ENCODE measurements at regions not wholly inside any gene's neighbourhood (a gene's known extent, or its start where the extent isn't known, plus 50 kb on each side); places are given as distances from the start of the nearest gene placed in this dataset.

DNA sequence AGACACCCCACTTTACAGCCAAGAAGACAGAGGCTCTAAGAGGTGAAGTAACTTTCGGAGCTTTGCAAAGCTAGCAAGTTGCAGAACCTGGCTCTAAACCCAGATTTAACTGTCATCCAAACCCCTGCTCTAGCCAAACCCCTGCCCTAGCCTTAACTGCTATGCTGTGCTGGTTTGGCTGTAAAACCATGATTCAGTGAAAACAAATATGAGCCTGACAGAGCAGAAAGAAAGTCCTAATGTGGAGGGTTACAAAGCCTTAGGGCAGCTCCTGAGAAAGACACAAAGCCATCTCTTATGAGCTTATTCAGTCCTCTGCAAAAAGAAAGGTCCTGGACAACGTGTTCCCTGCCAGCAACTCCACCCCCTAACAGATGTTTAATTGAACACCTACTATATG lies 172.8 kb downstream of the KATNAL1 start:
- H3K36me3 ChIP-seq, result no peaks in the 10 kb centered on the region
- no peak overlapping the region for H3K4me3 ChIP-seq
- H3K4me1 ChIP-seq (ENCODE audit: low read depth), result no peaks in the 10 kb centered on the region
- TF ChIP-seq CTCF (IDR thresholded peaks at IDR 0.05; ENCODE audit: low read depth, low read length), result no peak
- no peaks in the 10 kb centered on the region for H3K9me3 ChIP-seq (ENCODE audit: low read depth)
- no peak for DNase-seq (ENCODE audit: low read depth in 1 of 2, low spot score in 1 of 2)
- no peaks in the 10 kb centered on the region for H3K27me3 ChIP-seq
- no peak overlapping the region for H3K27ac ChIP-seq

- Histone ChIP-seq H3K4me3 (no peak overlapping the region), H3K27me3 (no peaks in the 10 kb centered on the region), H3K36me3 (no peaks in the 10 kb centered on the region), H3K27ac (no peak overlapping the region), H3K4me1 (ENCODE audit: low read depth) (no peaks in the 10 kb centered on the region), H3K9me3 (ENCODE audit: low read depth) (no peaks in the 10 kb centered on the region)
- TF ChIP-seq CTCF (IDR thresholded peaks at IDR 0.05; ENCODE audit: low read depth, low read length), result no peak
- DNase-seq (ENCODE audit: low read depth in 1 of 2, low spot score in 1 of 2), result no peak
Observed at GRCh38 chr13:30133996-30134395, 173.4 kb downstream of the KATNAL1 start.

DNA sequence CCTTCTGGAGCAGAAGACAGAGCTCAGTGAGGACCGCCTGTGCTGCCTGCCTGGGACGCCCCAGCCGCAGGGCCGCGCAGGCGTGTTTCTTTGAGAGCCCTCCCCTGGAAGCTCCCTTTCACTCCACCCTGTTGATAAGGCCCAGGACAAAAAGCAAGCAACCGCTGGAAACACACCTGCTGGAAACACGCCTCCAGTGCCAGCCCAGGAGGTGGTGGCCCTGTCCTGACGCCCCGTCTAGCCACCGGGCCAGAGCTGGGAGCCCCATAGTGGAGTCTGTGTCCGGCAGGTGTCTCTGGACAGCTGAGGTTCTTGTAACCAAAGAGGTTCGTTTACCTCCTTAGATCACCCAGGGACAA lies 173.8 kb downstream of the KATNAL1 start:
- Histone ChIP-seq H3K27me3 (no peaks in the 10 kb centered on the region), H3K27ac (no peak overlapping the region), H3K4me1 (ENCODE audit: low read depth) (no peaks in the 10 kb centered on the region), H3K9me3 (ENCODE audit: low read depth) (no peaks in the 10 kb centered on the region), H3K36me3 (no peaks in the 10 kb centered on the region), H3K4me3 (no peak overlapping the region)
- TF ChIP-seq CTCF (IDR thresholded peaks at IDR 0.05; ENCODE audit: low read depth, low read length), result no peak
- no peak for DNase-seq (ENCODE audit: low read depth in 1 of 2, low spot score in 1 of 2)

DNA sequence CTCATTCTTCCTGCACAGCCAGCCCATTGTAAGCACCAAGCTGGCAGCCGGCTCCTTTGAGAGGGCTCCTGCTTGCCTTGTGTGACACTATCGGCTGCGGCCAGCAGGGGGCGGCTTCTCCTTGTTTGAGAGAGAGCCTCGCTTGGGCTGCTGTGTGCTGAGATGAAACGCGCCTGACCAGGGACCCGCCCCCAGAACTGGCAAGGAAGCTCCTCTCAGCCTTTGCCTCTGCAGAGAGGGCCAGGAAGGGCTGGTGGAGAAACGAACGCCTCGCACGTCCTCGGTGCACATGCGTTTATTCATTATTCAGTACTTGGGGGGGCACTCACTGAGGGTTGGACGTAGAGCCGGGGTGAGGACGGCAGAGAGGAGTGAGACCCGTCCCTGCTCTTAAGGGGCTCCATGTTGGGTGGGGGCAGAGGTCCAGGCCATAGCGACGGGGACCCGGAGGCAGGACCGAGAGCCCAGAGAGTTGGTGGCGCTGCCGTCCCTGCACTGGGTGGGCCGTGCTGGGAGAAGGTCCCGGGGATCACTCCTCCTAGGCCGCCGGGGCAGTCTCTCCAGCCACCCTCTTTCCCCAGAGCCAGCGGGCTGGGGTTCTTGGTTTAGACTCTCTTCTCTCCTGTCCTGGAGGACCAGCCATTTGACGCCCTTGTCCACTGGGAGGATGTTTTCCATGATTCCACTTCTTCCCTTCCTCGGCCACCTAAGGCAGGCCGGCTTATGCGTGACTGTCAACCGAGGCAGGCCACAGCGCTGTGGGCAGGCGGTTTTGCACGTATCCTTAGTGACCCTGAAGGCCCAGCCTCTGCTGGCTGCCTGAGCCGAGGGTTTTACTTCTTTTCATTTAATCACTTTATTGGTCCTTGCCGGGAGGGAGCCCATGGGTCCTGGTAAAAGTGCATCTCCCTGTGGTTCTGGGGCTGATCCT lies 174.5 kb downstream of the KATNAL1 start:
- no peaks in the 10 kb centered on the region for H3K27me3 ChIP-seq
- no peak overlapping the region for H3K4me3 ChIP-seq
- H3K9me3 ChIP-seq (ENCODE audit: low read depth), result no peaks in the 10 kb centered on the region
- peaks cover 4% of the 10 kb centered on the region for H3K4me1 ChIP-seq (ENCODE audit: low read depth)
- no peak overlapping the region for H3K27ac ChIP-seq
- peak; percentile 94 to 97 for DNase-seq (ENCODE audit: low read depth in 1 of 2, low spot score in 1 of 2)
- no peaks in the 10 kb centered on the region for H3K36me3 ChIP-seq
- TF ChIP-seq CTCF (IDR thresholded peaks at IDR 0.05; ENCODE audit: low read depth, low read length), result peak; percentile 81

DNA sequence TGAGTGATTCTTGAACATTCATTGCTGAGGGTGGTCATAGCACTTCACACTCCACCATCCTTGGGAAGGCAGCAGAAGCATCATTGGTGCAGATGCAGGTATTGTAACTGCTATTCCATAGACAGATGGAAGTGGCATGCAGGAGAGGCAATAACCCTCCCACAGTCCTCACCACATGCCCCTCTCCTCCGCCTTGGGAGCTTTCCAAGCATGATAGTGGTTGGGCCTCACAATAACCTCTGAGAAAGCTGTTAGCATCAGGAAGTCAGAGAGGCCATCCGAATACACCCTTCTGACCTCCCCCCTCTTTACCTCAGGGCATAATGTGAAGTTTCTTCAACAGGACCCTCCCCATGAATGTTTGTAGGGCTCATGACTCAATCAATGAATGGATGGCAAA lies 177.9 kb downstream of the KATNAL1 start:
- H3K4me3 ChIP-seq, result no peak overlapping the region
- no peaks in the 10 kb centered on the region for H3K27me3 ChIP-seq
- no peaks in the 10 kb centered on the region for H3K36me3 ChIP-seq
- no peak overlapping the region for H3K27ac ChIP-seq
- DNase-seq (ENCODE audit: low read depth in 1 of 2, low spot score in 1 of 2), result no peak
- no peak for TF ChIP-seq CTCF (IDR thresholded peaks at IDR 0.05; ENCODE audit: low read depth, low read length)
- H3K4me1 ChIP-seq (ENCODE audit: low read depth), result peaks cover 11% of the 10 kb centered on the region
- H3K9me3 ChIP-seq (ENCODE audit: low read depth), result no peaks in the 10 kb centered on the region

Measured in cardiac muscle cell (in vitro differentiated cells and primary cell).